ENCODE measurements at regions not wholly inside any gene's neighbourhood (a gene's known extent, or its start where the extent isn't known, plus 50 kb on each side); places are given as distances from the start of the nearest gene placed in this dataset.

GRCh38 chr13:54999399-54999907 lies 1970.8 kb downstream of the OLFM4 start:
- no peak overlapping the region for H3K4me3 ChIP-seq (replicated peaks; ENCODE audit: low read depth, low read length)
- no peaks in the 10 kb centered on the region for H3K36me3 ChIP-seq (ENCODE audit: control insufficient read depth, insufficient read depth, low read length)
- TF ChIP-seq CTCF (IDR thresholded peaks at IDR 0.05; ENCODE audit: insufficient read depth, low read length, poor library complexity, severe bottlenecking) = no peak
- DNase-seq (ENCODE audit: extremely low read depth, insufficient read length) = no peak
- H3K27me3 ChIP-seq (replicated peaks; ENCODE audit: control insufficient read depth, insufficient read depth, low read length) = no peaks in the 10 kb centered on the region

- no peak for TF ChIP-seq CTCF (IDR thresholded peaks at IDR 0.05; ENCODE audit: insufficient read depth, low read length, poor library complexity, severe bottlenecking)
- no peak for DNase-seq (ENCODE audit: extremely low read depth, insufficient read length)
- Histone ChIP-seq H3K36me3 (ENCODE audit: control insufficient read depth, insufficient read depth, low read length) (no peaks in the 10 kb centered on the region), H3K4me3 (replicated peaks; ENCODE audit: low read depth, low read length) (no peak overlapping the region), H3K27me3 (replicated peaks; ENCODE audit: control insufficient read depth, insufficient read depth, low read length) (no peaks in the 10 kb centered on the region)
Observed at GRCh38 chr13:55000043-55000442, 1971.4 kb downstream of the OLFM4 start.

GRCh38 chr13:55000844-55001243 lies 1972.2 kb downstream of the OLFM4 start:
- H3K4me3 ChIP-seq (replicated peaks; ENCODE audit: low read depth, low read length) = no peak overlapping the region
- H3K36me3 ChIP-seq (ENCODE audit: control insufficient read depth, insufficient read depth, low read length) = no peaks in the 10 kb centered on the region
- DNase-seq (ENCODE audit: extremely low read depth, insufficient read length) = no peak
- TF ChIP-seq CTCF (IDR thresholded peaks at IDR 0.05; ENCODE audit: insufficient read depth, low read length, poor library complexity, severe bottlenecking) = no peak
- H3K27me3 ChIP-seq (replicated peaks; ENCODE audit: control insufficient read depth, insufficient read depth, low read length) = no peaks in the 10 kb centered on the region

- H3K36me3 ChIP-seq (ENCODE audit: control insufficient read depth, insufficient read depth, low read length) = no peaks in the 10 kb centered on the region
- no peak for TF ChIP-seq CTCF (IDR thresholded peaks at IDR 0.05; ENCODE audit: insufficient read depth, low read length, poor library complexity, severe bottlenecking)
- no peaks in the 10 kb centered on the region for H3K27me3 ChIP-seq (replicated peaks; ENCODE audit: control insufficient read depth, insufficient read depth, low read length)
- no peak for DNase-seq (ENCODE audit: extremely low read depth, insufficient read length)
- H3K4me3 ChIP-seq (replicated peaks; ENCODE audit: low read depth, low read length) = no peak overlapping the region
Observed at GRCh38 chr13:55001881-55002280, 1973.3 kb downstream of the OLFM4 start.

- no peak for TF ChIP-seq CTCF (IDR thresholded peaks at IDR 0.05; ENCODE audit: insufficient read depth, low read length, poor library complexity, severe bottlenecking)
- no peak overlapping the region for H3K4me3 ChIP-seq (replicated peaks; ENCODE audit: low read depth, low read length)
- no peak for DNase-seq (ENCODE audit: extremely low read depth, insufficient read length)
- no peaks in the 10 kb centered on the region for H3K27me3 ChIP-seq (replicated peaks; ENCODE audit: control insufficient read depth, insufficient read depth, low read length)
- H3K36me3 ChIP-seq (ENCODE audit: control insufficient read depth, insufficient read depth, low read length) = no peaks in the 10 kb centered on the region
Observed at GRCh38 chr13:55007681-55008080, 1979.1 kb downstream of the OLFM4 start.

- Histone ChIP-seq H3K27me3 (replicated peaks; ENCODE audit: control insufficient read depth, insufficient read depth, low read length) (no peaks in the 10 kb centered on the region), H3K4me3 (replicated peaks; ENCODE audit: low read depth, low read length) (no peak overlapping the region), H3K36me3 (ENCODE audit: control insufficient read depth, insufficient read depth, low read length) (no peaks in the 10 kb centered on the region)
- DNase-seq (ENCODE audit: extremely low read depth, insufficient read length) = no peak
- TF ChIP-seq CTCF (IDR thresholded peaks at IDR 0.05; ENCODE audit: insufficient read depth, low read length, poor library complexity, severe bottlenecking) = no peak
Observed at GRCh38 chr13:55013051-55013450, 1984.4 kb downstream of the OLFM4 start.

Data from GM06990 (cell line).